OCI-LY3 (cell line): ENCODE measurements at regions not wholly inside any gene's neighbourhood (a gene's known extent, or its start where the extent isn't known, plus 50 kb on each side); places are given as distances from the start of the nearest gene placed in this dataset.

ENCODE experiments used
- EZH2phosphoT487 ChIP-seq: fragments of 200-600 bp; shearing (Covaris generic); IDR thresholded peaks from 2 replicates; pipeline ENCODE4 v1.6.1; 2018; ENCODE audit warnings: antibody characterized with exemption, mixed run types, low read depth
- TF ChIP-seq, protein P1 (sequence below): fragments of 200-600, 300-600 bp; sonication (generic); IDR thresholded peaks from 2 replicates; pipeline ENCODE4 v1.5.1; 2014; ENCODE audit warnings: antibody characterized with exemption, low read length, low read depth

DNA sequence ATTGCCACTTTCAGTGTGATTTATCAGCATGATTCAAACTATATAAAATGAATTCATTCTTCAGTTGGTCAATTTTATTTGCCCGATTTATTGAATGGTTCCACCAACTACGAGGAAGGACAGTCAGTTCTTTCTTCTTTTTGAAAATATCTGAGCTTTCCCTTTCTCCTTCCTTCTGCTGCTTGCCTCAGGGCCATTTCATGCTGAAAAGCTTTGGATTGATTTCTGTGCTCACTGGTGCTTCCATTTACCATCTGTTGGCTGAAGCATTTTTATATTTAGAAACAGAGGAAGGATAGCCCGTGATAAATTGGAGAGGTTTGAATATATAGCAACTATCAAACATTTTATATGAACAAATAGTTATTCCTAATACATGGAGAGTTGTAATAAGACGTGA lies 68.9 kb upstream of the ADAMTS5 start:
- TF ChIP-seq, protein P1, sequence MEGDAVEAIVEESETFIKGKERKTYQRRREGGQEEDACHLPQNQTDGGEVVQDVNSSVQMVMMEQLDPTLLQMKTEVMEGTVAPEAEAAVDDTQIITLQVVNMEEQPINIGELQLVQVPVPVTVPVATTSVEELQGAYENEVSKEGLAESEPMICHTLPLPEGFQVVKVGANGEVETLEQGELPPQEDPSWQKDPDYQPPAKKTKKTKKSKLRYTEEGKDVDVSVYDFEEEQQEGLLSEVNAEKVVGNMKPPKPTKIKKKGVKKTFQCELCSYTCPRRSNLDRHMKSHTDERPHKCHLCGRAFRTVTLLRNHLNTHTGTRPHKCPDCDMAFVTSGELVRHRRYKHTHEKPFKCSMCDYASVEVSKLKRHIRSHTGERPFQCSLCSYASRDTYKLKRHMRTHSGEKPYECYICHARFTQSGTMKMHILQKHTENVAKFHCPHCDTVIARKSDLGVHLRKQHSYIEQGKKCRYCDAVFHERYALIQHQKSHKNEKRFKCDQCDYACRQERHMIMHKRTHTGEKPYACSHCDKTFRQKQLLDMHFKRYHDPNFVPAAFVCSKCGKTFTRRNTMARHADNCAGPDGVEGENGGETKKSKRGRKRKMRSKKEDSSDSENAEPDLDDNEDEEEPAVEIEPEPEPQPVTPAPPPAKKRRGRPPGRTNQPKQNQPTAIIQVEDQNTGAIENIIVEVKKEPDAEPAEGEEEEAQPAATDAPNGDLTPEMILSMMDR: no peak
- no peak for TF ChIP-seq EZH2phosphoT487
